Smooth muscle cell (in vitro differentiated cells): ENCODE measurements at regions not wholly inside any gene's neighbourhood (a gene's known extent, or its start where the extent isn't known, plus 50 kb on each side); places are given as distances from the start of the nearest gene placed in this dataset.

Source experiments
- DNase-seq: peaks from one replicate; lab custom pipeline; 2025; ENCODE audit not compliant: unreplicated experiment; lab: John Stamatoyannopoulos, UW
- H2AFZ ChIP-seq: fragments of 200-600 bp; sonication (generic); 2 replicates; pipeline ENCODE4 v1.6.0; 2016; ENCODE audit warnings: antibody characterized with exemption, low read depth, mild to moderate bottlenecking
- H3F3A ChIP-seq: fragments of 200-600 bp; sonication (generic); 2 replicates; pipeline ENCODE4 v1.6.0; 2017; ENCODE audit warnings: antibody characterized with exemption, low read depth
- H3K27ac ChIP-seq: fragments of 200-600 bp; sonication (generic); 2 replicates; pipeline ENCODE4 v1.5.1; 2016; ENCODE audit warnings: low read depth, mild to moderate bottlenecking
- H3K27me3 ChIP-seq: fragments of 200-600 bp; sonication (generic); 2 replicates; pipeline ENCODE4 v1.6.1; 2016; ENCODE audit warnings: low read depth, mild to moderate bottlenecking
- H3K36me3 ChIP-seq: fragments of 200-600 bp; sonication (generic); 2 replicates; pipeline ENCODE4 v1.5.1; 2016; ENCODE audit warnings: low read depth
- H3K4me1 ChIP-seq: fragments of 200-600 bp; sonication (generic); 2 replicates; pipeline ENCODE4 v1.5.1; 2016; ENCODE audit warnings: low read depth
- H3K4me2 ChIP-seq: fragments of 200-600 bp; sonication (generic); 2 replicates; pipeline ENCODE4 v1.6.0; 2016; ENCODE audit warnings: mild to moderate bottlenecking
- H3K4me3 ChIP-seq: fragments of 200-600 bp; sonication (generic); 2 replicates; pipeline ENCODE4 v1.5.1; 2016; ENCODE audit warnings: mild to moderate bottlenecking
- H3K79me2 ChIP-seq: fragments of 200-600 bp; sonication (generic); 2 replicates; pipeline ENCODE4 v1.6.0; 2016; ENCODE audit warnings: low read depth, mild to moderate bottlenecking
- H3K9ac ChIP-seq: fragments of 200-600 bp; sonication (generic); 2 replicates; pipeline ENCODE4 v1.6.0; 2016; ENCODE audit warnings: low read depth
- H3K9me3 ChIP-seq: fragments of 200-600 bp; sonication (generic); replicated peaks from 2 replicates; pipeline ENCODE4 v1.5.1; 2016; ENCODE audit warnings: low read depth
- H4K20me1 ChIP-seq: fragments of 200-600 bp; sonication (generic); 2 replicates; pipeline ENCODE4 v1.6.0; 2016; ENCODE audit warnings: low read depth
- WGBS: methylation state at CpG from one replicate; pipeline ENCODE4 v1.1.7; 2016; ENCODE audit warnings: low lambda C conversion rate; 5-methylcytosine and 5-hydroxymethylcytosine counted together
- TF ChIP-seq, protein P1 (sequence below): fragments of 200-600 bp; sonication (generic); IDR thresholded peaks from 2 replicates; pipeline ENCODE4 v1.5.1; 2017; ENCODE audit warnings: borderline replicate concordance, mild to moderate bottlenecking, antibody characterized with exemption; ENCODE audit not compliant: insufficient read depth, poor library complexity, severe bottlenecking

DNA sequence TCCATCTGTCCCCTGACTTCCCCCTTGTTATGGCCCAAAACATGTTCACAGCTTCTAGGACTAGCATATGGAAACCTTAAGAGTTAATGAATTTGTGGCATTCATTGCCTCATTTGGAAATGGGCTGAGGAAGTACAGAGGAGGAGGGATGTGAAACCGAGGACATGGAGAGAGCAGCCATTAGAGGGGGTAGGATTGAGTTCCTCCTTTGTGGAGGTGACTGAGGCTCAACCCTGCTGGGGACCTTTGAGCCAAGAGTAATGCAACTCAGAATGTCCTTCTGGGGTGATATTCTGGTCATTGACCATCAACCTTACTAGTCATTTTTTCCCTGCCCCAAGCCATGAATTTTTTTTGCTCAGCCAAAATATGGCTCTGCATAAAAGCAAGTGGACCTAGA is 109.4 kb downstream of the ZNF518B start:
- no peak overlapping the region for H3K4me2 ChIP-seq
- no peaks in the 10 kb centered on the region for H3K36me3 ChIP-seq
- WGBS = 83% methylated on average over 1 of the region's 1 CpG
- H3K27ac ChIP-seq = no peak overlapping the region
- H3F3A ChIP-seq = peaks cover 4% of the 10 kb centered on the region
- H3K79me2 ChIP-seq = no peaks in the 10 kb centered on the region
- no peak overlapping the region for H2AFZ ChIP-seq
- H3K4me3 ChIP-seq = no peak overlapping the region
- no peak for DNase-seq
- H4K20me1 ChIP-seq = no peaks in the 10 kb centered on the region
- peaks cover 4% of the 10 kb centered on the region for H3K4me1 ChIP-seq
- TF ChIP-seq, protein P1, sequence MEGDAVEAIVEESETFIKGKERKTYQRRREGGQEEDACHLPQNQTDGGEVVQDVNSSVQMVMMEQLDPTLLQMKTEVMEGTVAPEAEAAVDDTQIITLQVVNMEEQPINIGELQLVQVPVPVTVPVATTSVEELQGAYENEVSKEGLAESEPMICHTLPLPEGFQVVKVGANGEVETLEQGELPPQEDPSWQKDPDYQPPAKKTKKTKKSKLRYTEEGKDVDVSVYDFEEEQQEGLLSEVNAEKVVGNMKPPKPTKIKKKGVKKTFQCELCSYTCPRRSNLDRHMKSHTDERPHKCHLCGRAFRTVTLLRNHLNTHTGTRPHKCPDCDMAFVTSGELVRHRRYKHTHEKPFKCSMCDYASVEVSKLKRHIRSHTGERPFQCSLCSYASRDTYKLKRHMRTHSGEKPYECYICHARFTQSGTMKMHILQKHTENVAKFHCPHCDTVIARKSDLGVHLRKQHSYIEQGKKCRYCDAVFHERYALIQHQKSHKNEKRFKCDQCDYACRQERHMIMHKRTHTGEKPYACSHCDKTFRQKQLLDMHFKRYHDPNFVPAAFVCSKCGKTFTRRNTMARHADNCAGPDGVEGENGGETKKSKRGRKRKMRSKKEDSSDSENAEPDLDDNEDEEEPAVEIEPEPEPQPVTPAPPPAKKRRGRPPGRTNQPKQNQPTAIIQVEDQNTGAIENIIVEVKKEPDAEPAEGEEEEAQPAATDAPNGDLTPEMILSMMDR = no peak
- no peaks in the 10 kb centered on the region for H3K27me3 ChIP-seq
- no peak overlapping the region for H3K9ac ChIP-seq
- H3K9me3 ChIP-seq = peaks cover 2% of the 10 kb centered on the region

DNA sequence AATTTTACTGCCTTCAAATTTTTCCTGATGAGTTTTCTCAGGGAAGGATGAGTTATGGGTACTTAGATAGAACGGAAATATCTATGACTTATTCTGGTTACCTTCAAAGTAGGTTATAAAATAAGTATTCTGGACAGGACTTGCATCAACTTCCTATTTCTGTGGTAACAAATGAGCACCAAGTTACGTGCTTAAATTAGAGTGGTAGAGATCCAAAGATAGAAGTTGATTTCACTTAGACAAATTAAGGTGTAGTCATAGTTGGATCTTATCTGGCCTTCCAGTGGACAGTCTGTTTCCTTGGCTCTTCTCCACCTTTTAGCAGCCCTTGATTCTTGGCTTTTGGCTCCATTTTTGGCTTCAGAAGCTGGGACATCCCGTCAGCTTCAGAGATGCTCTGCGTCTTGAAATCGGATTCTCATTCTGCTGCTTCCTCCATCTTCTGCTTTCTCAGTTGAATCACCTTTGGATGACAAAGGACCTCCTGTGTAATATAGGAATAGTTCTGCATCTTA is 109.9 kb downstream of the ZNF518B start:
- no peak overlapping the region for H3K4me3 ChIP-seq
- peaks cover 4% of the 10 kb centered on the region for H3F3A ChIP-seq
- H3K4me1 ChIP-seq = peaks cover 4% of the 10 kb centered on the region
- no peaks in the 10 kb centered on the region for H3K79me2 ChIP-seq
- TF ChIP-seq, protein P1 = no peak
- H3K27me3 ChIP-seq = no peaks in the 10 kb centered on the region
- H2AFZ ChIP-seq = no peak overlapping the region
- no peaks in the 10 kb centered on the region for H3K36me3 ChIP-seq
- no peak overlapping the region for H3K4me2 ChIP-seq
- WGBS = 94% methylated on average over 5 of the region's 5 CpGs
- H3K9ac ChIP-seq = no peak overlapping the region
- H3K9me3 ChIP-seq = no peaks in the 10 kb centered on the region
- H3K27ac ChIP-seq = no peak overlapping the region
- DNase-seq = no peak
- H4K20me1 ChIP-seq = no peaks in the 10 kb centered on the region

DNA sequence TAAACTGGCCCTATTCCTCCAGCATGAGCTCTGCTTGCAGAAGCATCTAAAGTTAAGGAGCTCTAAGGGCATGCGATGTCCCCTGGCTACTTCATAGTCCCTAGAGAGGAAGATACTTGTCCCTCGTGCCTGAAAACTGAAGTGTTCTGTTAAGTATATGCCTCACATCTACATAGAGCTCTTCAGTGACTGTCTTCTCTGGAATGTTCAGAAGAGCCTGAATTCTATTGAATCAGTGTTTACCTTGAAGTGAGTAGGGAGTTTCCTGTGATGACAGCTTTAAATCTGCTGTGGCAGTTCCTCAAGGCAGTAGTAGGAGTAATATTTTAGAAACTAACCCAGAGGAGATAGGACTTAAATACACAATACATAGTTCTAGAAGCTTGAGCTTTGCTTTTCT is 111.2 kb downstream of the ZNF518B start:
- Histone ChIP-seq H3K27me3 (no peaks in the 10 kb centered on the region), H2AFZ (no peak overlapping the region), H3F3A (peaks cover 4% of the 10 kb centered on the region), H4K20me1 (no peaks in the 10 kb centered on the region), H3K27ac (peak overlapping the region; percentile 79), H3K9me3 (no peaks in the 10 kb centered on the region), H3K9ac (peak overlapping the region; percentile 57), H3K79me2 (no peaks in the 10 kb centered on the region), H3K4me1 (peaks cover 4% of the 10 kb centered on the region), H3K4me3 (no peak overlapping the region), H3K36me3 (no peaks in the 10 kb centered on the region), H3K4me2 (peak overlapping the region; percentile 31)
- no peak for DNase-seq
- TF ChIP-seq, protein P1 = no peak
- WGBS = 45% methylated on average over 2 of the region's 2 CpGs

DNA sequence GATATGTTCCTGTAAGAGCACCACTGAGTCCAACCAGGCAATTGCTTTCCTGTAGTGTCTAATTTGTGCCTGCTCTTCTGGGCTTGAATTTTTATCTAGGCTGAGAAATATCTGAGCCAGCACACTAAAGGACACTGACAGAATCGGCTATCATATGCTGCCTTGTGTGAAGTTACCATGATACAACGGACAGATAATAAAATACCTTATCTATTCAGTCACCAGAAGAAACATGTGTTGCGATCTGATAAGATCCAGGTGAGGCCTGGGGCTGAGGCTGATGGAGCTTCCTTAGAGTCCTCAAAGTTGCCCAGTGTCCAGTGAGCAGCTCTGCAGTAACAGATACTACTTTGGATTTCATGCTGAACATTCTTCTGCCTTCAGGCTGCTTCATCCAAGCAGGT is 111.8 kb downstream of the ZNF518B start:
- Histone ChIP-seq H3K79me2 (no peaks in the 10 kb centered on the region), H4K20me1 (no peaks in the 10 kb centered on the region), H3K4me3 (no peak overlapping the region), H3K27me3 (no peaks in the 10 kb centered on the region), H3K9me3 (no peaks in the 10 kb centered on the region), H3F3A (peaks cover 4% of the 10 kb centered on the region), H3K27ac (peak overlapping the region; percentile 79), H3K4me2 (no peak overlapping the region), H3K36me3 (no peaks in the 10 kb centered on the region), H3K9ac (no peak overlapping the region), H2AFZ (no peak overlapping the region), H3K4me1 (peaks cover 4% of the 10 kb centered on the region)
- DNase-seq = no peak
- WGBS = 95% methylated on average over 3 of the region's 3 CpGs
- TF ChIP-seq, protein P1 = no peak
